Thymus (tissue), 11 donors: ENCODE measurements at regions not wholly inside any gene's neighbourhood (a gene's known extent, or its start where the extent isn't known, plus 50 kb on each side); places are given as distances from the start of the nearest gene placed in this dataset.

Experiments used
- DNase-seq, 9 donors: peaks; one replicate each; pipeline ENCODE4 v3.0.0-alpha.2; 2013; ENCODE audit warnings: low spot score in 9 of 9, low read depth in 6 of 9, missing footprints in 1 of 9
- H3K27ac ChIP-seq, 2 donors: one replicate each; pipeline ENCODE4 v1.5.1; 2013; ENCODE audit warnings: control low read depth in 1 of 2, low read depth in 1 of 2, low read length in 1 of 2, mild to moderate bottlenecking in 1 of 2, moderate library complexity in 1 of 2
- H3K27me3 ChIP-seq, 2 donors: one replicate each; pipeline ENCODE4 v1.5.1; 2013; ENCODE audit warnings: low read length in 1 of 2; ENCODE audit not compliant: control insufficient read depth in 2 of 2, insufficient read depth in 1 of 2
- H3K36me3 ChIP-seq, 2 donors: one replicate each; pipeline ENCODE4 v1.5.1; 2013; ENCODE audit warnings: low read length in 1 of 2, mild to moderate bottlenecking in 1 of 2, moderate library complexity in 1 of 2; ENCODE audit not compliant: control insufficient read depth in 2 of 2, insufficient read depth in 2 of 2
- H3K4me1 ChIP-seq, 2 donors: one replicate each; pipeline ENCODE4 v1.5.1; 2013; ENCODE audit warnings: low read length in 2 of 2; ENCODE audit not compliant: control insufficient read depth in 2 of 2, insufficient read depth in 2 of 2
- H3K4me3 ChIP-seq, 2 donors: one replicate each; pipeline ENCODE4 v1.5.1; 2013; ENCODE audit warnings: low read length in 2 of 2, control low read depth in 1 of 2, mild to moderate bottlenecking in 1 of 2
- H3K9me3 ChIP-seq, 2 donors: one replicate each; pipeline ENCODE4 v1.5.1; 2013; ENCODE audit warnings: low read length in 1 of 2, mild to moderate bottlenecking in 1 of 2; ENCODE audit not compliant: control insufficient read depth in 2 of 2, insufficient read depth in 1 of 2
- WGBS: extraction: QIAGEN DNeasy Blood & Tissue Kit; methylation state at CpG from one replicate; pipeline ENCODE4 v1.1.7; 2013; 5-methylcytosine and 5-hydroxymethylcytosine counted together
- donor health status: healthy.

DNA sequence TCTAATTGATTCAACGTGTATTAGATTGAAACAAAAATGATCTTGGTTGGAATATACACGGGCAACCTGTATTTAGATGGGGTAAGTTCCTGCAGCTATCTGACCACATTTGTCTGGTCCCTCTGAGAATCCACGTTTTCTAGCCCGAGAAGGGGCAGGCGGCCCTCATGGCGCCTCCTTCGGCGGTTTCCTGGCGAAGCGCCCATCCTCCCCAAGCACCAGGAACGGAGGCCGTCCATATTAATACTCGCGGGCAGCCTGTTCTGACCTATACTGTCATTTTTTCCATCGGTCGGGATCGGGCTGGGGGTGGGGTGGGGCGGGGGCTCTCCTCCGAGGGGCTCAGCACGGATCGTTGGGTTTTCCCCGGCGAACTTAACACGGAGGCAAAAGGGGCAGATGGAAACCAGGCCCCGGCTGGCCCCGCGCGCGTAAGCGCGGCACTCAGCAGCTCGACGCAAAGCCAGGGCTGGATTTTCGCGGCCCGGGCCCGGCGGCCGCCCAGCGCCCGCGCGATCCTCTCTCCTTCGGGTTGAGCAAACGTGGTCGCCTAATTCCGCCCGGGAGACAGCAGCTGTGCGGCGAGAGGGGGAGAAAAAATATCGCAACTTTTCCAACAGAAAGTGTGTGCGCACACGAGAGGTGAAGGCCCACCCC, 77.2 kb upstream of the BCOR start:
- peaks cover 0 to 8% of the 10 kb centered on the region in 2 donors for H3K9me3 ChIP-seq
- peaks cover 0 to 63% of the 10 kb centered on the region in 2 donors for H3K27me3 ChIP-seq
- peaks cover 4 to 79% of the 10 kb centered on the region in 2 donors for H3K4me1 ChIP-seq
- H3K36me3 ChIP-seq = no peaks in the 10 kb centered on the region
- H3K27ac ChIP-seq = peak overlapping the region; percentile 96 to 99
- DNase-seq = peak in 1 of 9 donors; percentile 55
- WGBS = under 1% methylated on average over 53 of the region's 53 CpGs
- H3K4me3 ChIP-seq = peak overlapping the region; percentile 66 to 67

GRCh38 chrX:40174001-40174853, 76.5 kb upstream of the BCOR start:
- Histone ChIP-seq H3K27me3 (peaks cover 0 to 69% of the 10 kb centered on the region in 2 donors), H3K36me3 (no peaks in the 10 kb centered on the region), H3K27ac (peak overlapping the region; percentile 96 to 99), H3K4me1 (peaks cover 4 to 79% of the 10 kb centered on the region in 2 donors), H3K9me3 (peaks cover 0 to 8% of the 10 kb centered on the region in 2 donors), H3K4me3 (peak overlapping the region; percentile 66 to 67)
- peak in 1 of 9 donors; percentile 70 for DNase-seq
- 2% methylated on average over 41 of the region's 41 CpGs for WGBS

DNA sequence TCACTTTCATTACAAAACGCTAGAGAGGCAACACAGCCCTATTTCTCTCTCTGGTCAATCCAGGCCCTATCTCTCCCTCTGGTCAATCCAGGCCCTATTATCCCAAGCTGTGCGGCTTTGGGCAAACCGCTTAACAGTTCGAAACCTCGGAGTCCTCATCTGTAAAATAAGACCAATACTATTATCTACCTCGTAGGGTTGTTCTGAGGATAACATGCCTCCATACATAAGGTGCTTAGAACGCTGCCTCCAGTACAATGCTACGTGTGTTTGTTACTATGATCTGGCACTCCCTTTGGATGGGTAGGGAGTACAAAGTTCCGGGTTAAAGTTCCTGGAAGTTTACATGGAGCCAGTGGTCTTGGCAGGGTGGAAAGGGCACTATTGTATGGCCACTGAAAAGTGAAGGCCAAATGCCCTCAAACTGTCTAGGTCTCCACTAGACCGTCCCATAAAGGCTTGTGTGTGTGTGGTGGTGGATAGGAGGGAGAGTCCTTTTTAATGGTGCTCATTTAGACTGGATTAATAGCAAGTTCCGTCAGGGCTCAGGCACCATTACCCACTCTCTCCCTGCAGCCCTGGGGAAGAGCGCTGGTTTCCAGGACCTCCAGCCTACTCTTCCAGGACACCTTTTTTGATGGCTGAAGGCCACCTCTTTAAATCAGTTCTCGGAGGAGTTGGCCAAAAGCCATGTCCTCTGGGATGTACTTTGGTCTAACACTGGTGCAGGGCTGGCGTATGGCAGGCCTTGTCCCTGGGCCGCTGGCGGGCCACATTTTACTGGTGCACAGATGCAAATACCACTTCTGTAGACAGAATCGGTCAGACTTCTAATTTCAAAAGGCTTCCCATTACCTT, 75.6 kb upstream of the BCOR start:
- WGBS = 73% methylated on average over 17 of the region's 17 CpGs
- H3K36me3 ChIP-seq = no peaks in the 10 kb centered on the region
- H3K4me3 ChIP-seq = peak overlapping the region; percentile 66 to 67
- peak overlapping the region; percentile 96 to 99 for H3K27ac ChIP-seq
- H3K4me1 ChIP-seq = peaks cover 10 to 79% of the 10 kb centered on the region in 2 donors
- H3K27me3 ChIP-seq = peaks cover 0 to 76% of the 10 kb centered on the region in 2 donors
- peaks cover 0 to 11% of the 10 kb centered on the region in 2 donors for H3K9me3 ChIP-seq
- DNase-seq = no peak

GRCh38 chrX:40172401-40173142, 74.8 kb upstream of the BCOR start:
- Histone ChIP-seq H3K9me3 (peaks cover 0 to 15% of the 10 kb centered on the region in 2 donors), H3K4me3 (peak overlapping the region; percentile 54 to 62), H3K36me3 (no peaks in the 10 kb centered on the region), H3K27me3 (peaks cover 0 to 82% of the 10 kb centered on the region in 2 donors), H3K27ac (peak overlapping the region; percentile 57 to 89), H3K4me1 (peaks cover 14 to 80% of the 10 kb centered on the region in 2 donors)
- DNase-seq = peak in 1 of 9 donors; percentile 55
- 2% methylated on average over 60 of the region's 60 CpGs for WGBS

- H3K36me3 ChIP-seq = no peaks in the 10 kb centered on the region
- H3K4me3 ChIP-seq = peak overlapping the region; percentile 54 to 62
- H3K9me3 ChIP-seq = peaks cover 0 to 15% of the 10 kb centered on the region in 2 donors
- H3K27ac ChIP-seq = peak overlapping the region; percentile 57 to 89
- WGBS = under 1% methylated on average over 73 of the region's 73 CpGs
- peak in 1 of 9 donors; percentile 59 for DNase-seq
- H3K27me3 ChIP-seq = peaks cover 0 to 85% of the 10 kb centered on the region in 2 donors
- peaks cover 17 to 81% of the 10 kb centered on the region in 2 donors for H3K4me1 ChIP-seq
Measured at GRCh38 chrX:40171513-40172400, 74.0 kb upstream of the BCOR start.

DNA sequence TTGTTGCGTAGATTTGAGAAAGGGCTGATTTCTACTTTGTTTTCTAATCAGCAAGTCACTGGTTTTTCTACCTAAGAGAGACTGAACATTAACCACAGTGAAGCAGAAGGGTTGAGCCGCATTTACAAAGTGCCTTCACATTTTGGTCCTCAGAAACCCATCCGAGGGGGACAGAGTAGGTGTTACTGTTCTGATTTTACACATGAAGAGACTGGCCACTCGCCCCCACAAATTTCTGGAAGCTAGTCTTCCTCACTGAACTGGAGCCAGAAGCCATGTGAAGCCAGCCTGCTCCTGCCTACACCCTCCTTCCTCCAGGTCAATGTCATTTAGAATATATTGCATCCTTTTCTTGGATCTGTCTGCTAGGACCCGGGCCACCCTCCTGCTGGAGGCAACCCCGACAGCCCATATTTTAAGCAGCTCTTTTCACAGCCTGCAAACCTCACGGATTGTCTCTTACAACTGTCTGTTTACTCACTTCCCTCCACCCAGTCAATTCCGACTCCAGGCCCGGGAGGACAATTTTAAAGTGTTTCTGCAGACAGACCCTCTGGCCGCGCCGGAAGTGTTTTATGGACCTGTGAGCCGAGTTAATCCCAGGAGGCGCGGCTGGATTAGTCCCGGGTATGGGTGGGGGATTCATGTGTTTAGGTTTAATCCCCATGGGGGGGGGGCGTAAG, 73.2 kb upstream of the BCOR start:
- Histone ChIP-seq H3K27me3 (peaks cover 0 to 85% of the 10 kb centered on the region in 2 donors), H3K4me3 (peak overlapping the region; percentile 54 to 62), H3K27ac (peak overlapping the region; percentile 30 to 89), H3K4me1 (peaks cover 18 to 88% of the 10 kb centered on the region in 2 donors), H3K36me3 (no peaks in the 10 kb centered on the region), H3K9me3 (peaks cover 0 to 12% of the 10 kb centered on the region in 2 donors)
- peak in 1 of 9 donors; percentile 54 for DNase-seq
- 16% methylated on average over 17 of the region's 17 CpGs for WGBS

DNA sequence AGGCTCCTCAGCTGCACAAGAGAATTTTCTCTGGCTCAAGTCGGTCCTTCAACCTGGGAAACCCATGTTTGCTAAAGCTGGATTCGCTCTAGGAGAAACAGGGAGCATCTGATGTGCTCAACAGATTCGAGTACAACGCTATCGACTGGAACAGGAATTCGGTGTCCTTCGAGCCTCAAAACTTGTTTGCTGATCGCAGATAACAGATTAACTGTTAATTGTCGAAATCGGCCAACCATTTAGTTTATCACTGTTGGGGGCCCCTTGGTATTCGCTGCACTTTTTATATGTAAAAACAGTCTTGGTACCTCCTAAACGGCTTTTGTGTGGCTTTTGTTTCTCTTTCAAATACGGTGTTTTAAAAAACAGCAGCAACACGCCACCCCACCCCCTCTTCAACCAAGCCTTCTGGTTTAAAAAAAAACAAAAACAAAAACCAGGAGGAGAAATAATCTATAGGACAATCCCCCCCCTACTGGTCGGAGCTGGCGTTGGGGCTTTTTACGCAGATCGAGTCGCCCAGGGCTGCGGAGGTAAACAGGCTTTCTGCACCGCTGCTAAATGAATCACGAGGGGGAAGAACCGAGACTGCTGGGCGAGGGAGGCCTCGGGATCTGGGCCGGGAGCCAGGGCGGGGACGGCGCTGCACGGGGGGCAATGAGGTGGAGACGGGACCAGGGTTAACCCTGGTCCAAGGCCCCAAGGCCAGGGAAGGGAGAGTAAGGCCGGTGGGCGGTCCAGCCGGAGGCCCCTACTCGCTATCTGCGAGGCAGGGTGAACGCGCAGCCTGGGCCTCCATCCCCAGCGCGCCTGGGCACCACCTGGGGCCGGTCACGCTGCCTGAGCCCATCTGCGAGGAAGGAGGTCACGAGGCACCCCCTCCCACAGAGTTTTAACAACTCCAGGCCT, 71.7 kb upstream of the BCOR start:
- peaks cover 0 to 7% of the 10 kb centered on the region in 2 donors for H3K9me3 ChIP-seq
- H3K4me3 ChIP-seq = peak overlapping the region in 1 of 2 donors; percentile 23
- H3K27me3 ChIP-seq = peaks cover 0 to 76% of the 10 kb centered on the region in 2 donors
- H3K36me3 ChIP-seq = no peaks in the 10 kb centered on the region
- H3K27ac ChIP-seq = peak overlapping the region; percentile 67 to 83
- peak in 1 of 9 donors; percentile 84 for DNase-seq
- peaks cover 20 to 80% of the 10 kb centered on the region in 2 donors for H3K4me1 ChIP-seq
- 22% methylated on average over 44 of the region's 44 CpGs for WGBS
